CD4-positive, alpha-beta T cell treated with Interleukin-6 at 100 ng/mL for 8 hours (primary cell): ENCODE measurements at regions not wholly inside any gene's neighbourhood (a gene's known extent, or its start where the extent isn't known, plus 50 kb on each side); places are given as distances from the start of the nearest gene placed in this dataset.
"Not testable (repeated sequence)": the region's sequence is repeated elsewhere in the genome, so short reads cannot be mapped to it uniquely, and the experiment has no call there.

Experiments
- DNase-seq: peaks from one replicate; pipeline ENCODE4 v3.0.0-alpha.2; 2020; ENCODE audit warnings: mixed read lengths, low spot score

DNA sequence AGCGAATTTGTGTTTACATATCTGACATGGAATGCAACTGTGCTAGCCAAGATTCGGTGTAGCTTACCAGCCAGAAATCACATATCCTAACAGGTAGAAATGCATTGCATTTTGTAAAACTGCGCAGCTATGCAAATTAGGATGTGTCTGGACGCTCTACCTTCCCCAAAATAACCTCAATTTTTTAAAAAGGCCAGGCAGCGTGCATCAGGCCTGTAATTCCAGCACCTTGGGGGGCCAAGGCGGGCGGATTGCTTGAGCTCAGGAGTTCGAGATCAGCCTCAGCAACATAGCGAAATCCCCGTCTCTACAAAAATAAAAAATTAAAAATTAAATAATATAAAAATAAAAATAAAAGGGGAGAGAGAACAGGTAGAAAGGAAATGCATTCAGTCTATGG is 305.0 kb downstream of the TYW1 start:
- no peak for DNase-seq

DNA sequence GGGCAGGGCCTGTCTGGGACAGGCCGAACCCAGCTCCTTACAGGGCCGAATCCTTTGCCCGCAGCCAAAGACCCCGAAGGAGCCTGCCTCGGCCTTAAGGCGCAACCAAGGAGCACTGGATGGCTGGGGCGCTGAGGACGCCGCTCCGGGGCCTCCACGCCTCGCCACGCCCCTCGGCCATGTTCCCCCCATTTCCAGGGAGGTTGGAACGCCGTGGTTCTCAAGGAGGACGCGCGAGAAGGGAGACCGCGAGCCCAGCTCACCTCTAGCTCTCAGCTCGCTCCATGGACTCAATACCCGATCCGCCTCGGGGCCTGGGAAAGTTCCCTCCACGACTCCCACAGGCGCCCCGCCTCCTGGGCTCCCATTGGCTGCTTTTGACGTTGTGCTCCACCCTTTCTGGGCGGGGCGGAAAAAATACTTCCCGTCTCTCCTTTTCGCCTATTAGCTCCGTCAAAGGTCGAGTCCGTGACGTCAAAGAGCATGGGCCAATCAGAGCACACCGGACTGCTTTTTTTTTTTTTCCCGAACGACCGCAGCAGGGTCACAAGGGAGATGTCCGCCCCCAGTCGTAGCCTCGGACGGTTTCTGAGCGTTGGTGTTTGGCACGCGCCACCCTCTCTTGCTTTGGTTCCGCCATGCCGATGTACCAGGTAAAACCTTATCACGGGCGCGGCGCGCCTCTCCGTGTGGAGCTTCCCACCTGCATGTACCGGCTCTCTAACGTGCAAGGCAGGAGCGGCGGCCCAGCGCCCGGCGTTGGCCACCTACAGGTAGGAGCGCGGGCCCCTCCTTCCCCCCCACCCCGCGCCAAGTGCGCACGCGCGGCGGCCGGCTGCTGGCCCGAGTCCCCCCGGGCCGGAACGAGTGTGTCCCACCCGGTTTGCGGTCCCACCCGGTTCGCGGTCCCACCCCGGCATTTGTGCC is 305.7 kb downstream of the TYW1 start:
- peak; percentile 96 for DNase-seq

DNA sequence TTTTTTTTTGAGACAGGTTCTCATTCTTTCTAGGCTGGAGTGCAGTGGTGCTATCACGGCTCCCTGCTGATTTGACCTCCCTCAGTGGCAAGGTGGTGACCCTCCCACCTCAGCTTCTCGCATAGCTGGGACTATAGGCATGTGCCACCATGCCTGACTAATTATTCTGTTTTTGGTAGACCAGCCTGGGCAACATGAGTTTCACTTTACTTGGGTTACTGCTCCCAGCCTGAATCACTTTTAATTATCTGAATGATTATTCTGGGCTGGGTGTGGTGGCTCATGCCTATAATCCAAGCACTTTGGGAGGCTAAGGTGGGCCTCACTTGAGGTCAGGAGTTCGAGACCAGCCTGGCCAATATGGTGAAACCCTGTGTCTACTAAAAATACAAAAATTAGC is 308.2 kb downstream of the TYW1 start:
- not testable (repeated sequence) for DNase-seq

DNA sequence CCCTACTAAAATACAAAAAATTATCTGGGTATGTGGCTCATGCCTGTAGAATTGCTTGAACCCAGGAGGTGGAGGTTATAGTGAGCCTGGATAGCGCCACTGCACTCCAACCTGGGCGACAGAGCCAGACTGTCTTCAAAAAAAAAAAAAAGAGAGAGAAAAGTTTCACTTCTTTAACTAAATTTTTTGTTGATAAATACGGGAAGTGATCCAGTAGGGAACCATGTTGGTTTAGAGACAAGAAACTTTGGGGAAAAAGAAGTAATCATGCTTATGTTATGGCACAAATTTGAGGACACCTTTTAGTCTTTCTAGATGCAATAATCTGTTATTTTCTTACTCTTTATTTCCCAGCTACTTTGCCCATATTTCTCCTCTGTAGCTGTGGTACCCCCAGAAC is 309.7 kb downstream of the TYW1 start:
- DNase-seq = no peak

DNA sequence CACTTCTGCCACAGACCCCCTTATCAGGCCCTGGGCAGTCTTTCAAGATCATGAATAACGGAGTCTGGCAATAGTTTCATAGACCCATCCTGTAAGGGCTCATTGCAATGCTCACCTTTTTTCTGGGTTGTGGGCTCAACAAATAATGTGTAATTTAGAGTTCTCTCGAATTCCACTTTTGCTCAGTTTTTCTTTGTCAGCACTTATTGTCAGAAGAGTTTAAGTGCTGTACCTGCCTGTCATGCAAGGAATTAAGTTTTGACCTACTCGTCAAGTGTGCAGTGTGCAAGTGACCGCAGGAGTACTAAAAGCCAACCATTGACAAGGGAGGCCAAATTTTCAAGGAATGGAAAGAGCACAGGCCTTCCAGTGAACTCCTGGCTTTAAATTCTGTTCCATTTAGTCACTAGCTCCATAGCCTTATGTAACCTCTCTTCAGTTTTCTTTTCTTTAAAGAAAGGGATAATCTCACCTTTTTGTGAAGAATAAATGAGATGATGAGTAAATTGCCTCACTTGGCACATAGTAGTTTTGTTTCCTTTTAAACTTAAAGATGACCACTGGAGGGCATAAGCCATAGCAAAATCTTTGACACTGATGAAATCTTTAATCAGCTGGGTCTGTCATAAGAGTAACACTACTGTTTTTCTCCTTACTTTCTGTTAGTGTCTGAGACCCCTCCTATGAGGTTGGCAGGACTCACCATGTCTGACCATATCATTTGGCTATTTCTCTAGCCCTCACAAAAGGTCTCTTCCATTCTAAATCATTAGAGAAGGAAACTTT is 313.3 kb downstream of the TYW1 start:
- DNase-seq = no peak

DNA sequence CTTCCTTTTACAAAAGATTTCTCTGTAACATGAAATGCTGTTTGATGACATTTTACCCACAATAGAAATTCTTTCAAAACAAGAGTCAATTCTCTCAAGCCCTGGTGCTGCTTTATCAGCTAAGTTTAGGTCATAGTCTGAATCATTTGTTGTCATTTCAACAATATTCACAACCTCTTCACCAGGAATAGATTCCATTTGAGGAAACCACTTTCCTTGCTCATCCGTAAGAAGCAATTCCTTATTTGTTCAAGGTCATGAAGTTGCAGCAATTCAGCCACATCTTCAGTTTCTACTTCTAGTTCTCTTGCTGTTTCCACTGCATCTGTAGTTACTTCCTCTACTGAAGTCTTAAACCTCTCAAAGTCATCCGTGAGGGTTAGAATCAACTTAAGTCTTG is 315.3 kb downstream of the TYW1 start:
- no peak for DNase-seq

DNA sequence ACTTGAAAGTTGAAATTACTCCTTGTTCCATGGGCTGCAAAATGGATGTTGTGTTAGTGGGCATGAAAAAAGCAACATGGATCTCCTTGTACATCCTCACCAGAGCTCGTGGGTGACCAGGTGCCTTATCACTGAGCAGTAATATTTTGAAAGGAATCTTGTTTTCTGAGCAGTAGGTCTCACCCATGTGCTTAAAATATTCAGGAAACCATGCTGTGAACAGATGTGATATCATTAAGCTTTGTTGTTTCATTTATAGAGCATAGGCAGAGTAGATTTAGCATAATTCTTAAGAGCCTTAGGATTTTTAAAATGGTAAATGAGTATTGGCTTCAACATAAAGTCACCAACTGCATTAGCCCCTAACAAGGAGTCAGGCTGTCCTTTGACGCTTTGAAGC is 316.6 kb downstream of the TYW1 start:
- DNase-seq = no peak

DNA sequence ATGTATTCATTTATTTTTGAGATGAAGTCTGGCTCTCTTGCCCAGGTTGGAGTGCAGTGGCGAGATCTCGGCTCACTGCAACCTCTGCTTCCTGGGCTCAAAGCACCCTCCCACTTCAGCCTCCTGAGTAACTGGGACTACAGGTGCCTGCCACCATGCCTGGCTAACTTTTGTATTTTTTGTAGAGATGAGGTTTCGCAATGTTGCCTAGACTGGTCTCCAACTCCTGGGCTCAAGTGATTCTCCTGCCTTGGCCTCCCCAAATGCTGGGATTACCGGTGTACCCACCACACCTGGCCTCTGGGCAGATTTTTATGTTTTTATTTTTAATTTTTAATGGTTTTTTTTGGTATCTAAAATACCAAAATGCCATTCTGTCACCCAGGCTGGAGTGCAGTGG is 320.3 kb downstream of the TYW1 start:
- DNase-seq = not testable (repeated sequence)

DNA sequence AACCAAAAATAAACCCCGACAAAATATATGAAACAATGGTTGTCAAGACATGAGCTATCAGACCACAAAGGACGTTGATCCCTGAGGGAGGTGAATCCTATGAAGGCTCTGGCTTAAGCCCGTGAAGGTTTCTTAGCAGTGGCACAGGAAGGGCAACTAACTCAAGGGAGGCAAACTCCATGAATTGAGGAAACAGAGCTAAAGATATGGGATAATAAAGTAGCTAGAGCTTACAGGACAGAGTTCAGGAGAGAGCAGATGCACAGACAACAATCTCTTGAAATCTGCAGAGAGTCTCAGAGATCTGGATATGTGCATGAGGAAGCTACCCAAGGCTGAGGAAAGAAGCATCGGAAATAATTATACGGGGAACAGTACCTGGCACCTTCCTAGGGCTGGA is 331.6 kb downstream of the TYW1 start:
- not testable (repeated sequence) for DNase-seq

DNA sequence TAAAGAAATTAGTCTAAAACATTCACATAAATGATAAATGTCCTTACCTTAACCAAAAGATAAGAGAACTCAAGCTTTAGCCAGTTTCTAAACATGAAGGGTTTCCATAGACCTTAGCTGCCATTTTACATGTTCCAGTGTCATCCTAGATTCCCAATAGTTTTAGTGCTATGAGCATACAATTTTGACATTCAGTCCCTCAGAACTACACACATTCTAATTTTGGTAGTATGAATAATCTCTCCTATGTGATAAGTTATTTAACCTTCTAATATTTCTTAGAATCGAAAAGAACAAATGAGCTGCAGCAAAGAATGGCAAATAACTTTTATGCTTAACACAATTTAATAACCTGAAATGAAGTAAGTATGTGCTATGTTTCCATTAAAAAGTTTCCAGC is 338.5 kb downstream of the TYW1 start:
- not testable (repeated sequence) for DNase-seq

DNA sequence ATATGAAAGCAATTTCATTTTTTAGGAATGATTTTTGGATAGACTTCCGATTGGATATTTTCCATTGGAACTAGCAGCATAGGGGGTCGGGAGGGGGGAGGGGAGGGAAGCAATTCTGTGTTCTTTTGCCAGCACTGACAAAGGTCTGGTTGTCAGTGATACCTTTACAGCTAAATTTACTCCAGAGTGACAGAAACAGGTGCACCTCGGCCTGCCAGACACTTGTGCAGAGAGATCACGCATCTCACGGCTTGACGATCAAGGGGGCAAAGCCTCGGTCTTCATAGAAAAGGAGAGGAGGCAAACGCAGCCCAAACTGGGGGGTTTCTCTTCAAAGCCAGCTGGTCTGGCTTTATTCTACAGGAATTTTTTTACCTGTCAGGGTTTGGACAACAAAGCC is 339.0 kb downstream of the TYW1 start:
- not testable (repeated sequence) for DNase-seq

DNA sequence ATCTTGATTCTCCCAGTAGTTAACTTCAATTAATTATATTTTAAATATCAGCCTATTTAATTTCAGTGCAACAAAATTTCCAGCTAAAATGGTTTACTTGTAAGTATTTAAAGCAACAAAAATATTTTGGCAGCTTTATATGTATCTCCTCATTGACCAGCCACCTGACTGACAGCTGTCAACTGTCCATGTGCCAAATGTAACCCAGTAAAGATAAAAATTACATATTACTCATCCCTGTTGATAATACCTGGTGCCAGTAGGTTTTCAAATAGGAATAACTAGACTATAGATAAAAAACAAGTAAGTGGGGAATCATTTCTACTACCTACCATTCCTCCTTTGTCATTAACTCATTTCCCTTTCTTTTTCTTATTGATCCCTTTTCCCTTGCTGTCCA is 341.9 kb downstream of the TYW1 start:
- DNase-seq = not testable (repeated sequence)

DNA sequence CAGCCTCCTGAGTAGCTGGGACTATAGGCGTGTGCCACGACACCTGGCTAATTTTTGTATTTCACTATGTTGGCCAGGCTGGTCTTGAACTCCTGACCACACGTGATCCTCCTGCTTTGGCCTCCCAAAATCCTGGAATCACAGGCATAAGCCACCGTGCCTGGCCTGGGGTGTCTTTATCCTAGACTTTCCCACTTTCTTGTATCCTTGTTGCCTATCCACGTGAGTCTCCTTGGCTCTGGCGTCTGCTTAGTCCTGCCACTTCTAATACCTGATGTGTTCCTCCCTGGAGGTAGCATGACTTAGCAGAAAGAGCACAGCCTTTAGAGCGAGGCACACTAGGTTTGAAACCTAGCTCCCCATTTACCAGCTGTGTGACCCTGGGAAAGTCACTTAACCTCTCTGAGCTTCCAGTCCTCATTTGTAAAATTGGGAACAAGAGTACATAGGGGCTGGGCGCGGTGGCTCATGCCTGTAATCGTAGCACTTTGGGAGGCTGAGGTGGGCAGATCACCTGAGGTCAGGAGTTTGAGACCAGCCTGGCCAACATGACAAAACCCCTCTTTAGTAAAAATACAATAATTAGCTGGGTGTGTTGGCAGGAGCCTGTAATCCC is 344.6 kb downstream of the TYW1 start:
- DNase-seq = no peak

DNA sequence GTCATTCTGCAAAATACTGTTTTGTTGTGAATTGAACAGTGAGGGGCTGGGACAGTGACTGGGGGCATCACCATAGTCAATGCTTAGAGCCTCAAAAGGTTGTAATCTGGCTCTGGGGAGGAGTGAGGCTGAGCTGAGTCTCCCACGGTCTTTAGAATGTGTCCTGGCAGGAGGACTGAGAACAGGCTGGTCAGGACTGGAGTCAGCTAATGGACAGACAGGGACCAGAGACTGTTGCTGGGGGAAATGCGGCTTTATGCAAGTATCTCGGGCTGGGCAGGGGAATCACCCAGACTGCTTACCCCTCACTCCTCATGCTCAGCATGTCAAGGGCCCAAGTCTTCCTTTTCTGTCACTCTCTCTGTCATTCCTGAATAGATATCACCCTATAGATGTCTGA is 346.5 kb downstream of the TYW1 start:
- DNase-seq = no peak

DNA sequence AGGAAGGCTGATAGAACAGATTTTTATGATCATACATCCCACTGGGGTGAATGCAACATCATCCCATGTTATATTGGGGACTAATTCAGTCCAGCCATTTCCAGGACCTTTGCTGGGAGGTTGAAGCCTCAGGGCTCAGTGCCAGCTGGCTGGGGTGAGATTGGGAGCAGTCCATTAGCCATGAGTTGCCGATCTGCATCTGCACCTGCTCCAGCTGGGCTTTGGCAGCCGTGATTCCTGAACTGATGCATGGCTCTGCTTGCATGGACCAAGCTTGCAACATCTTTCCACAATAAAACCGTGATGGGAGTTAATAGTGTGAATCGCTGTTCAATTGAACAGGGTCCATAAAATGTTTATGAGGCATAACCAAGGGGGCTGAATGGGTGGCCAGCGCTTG is 346.9 kb downstream of the TYW1 start:
- DNase-seq = no peak

DNA sequence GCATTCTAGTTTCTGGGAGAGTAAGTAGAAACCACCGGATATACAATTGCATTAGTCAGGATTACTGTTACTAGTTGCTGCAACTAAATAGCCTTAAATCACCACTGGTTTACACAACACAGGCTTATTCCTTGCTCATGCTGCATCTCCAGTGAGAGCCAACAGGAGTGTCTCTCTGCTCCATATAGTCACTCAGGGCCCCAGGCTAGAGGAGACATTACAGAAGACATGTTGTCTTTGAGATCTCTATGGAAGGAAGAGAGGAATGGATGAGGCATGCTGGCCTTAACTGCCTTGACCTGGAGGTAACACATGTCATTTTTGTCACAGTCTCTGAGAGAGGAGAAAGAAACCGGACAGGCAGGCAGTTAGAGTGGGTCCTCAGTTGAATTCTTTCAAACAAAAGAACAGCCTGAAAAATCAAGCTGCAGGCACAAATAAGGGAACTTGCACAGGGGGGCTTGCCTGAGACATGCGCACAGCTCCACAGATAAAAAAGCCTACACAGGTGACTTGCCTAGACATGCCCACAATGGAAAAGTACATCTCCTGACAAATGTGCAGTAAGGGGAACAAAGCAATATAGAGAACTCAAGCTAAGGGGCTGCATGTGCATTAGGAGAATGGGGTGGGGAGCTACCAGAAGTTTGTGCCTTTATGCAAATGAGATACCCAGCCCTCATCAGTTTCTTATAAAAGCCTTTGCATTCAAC is 348.0 kb downstream of the TYW1 start:
- no peak for DNase-seq

DNA sequence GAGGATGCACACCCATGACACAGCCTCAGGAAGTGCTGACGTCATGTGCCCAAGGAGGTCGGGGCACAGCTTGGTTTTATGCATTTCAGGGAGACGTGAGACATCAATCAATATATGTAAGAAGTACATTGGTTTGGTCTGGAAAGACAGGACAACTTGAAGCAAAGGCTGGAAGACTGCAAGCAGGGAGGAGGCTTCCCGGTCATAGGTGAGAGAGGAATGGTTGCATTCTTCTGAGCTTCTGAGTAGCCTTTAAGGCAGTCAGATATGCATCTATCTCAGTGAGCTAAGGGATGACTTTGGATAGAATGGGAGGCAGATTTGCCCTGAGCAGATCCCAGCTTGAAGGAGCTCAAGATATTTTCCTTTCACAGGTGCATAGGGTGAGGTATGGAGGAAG is 349.5 kb downstream of the TYW1 start:
- DNase-seq = no peak

DNA sequence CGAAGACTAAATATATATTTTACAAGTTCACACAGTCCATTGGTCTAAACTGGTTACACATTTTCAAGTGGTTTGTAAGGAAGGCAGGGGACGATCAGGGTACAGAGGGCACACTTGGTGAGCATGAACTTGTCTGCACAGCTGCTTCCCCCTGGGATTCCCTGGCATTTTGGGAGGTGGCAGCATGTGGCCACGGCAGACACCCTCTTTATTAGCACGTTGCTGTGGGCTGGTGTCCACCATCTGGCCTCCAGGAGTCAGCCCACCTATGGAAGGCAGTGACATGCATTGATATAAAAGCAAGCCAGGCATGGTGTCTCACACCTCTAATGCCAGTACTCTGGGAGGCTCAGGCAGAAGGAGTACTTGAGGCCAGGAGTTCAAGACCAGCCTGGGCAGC is 350.2 kb downstream of the TYW1 start:
- DNase-seq = no peak

DNA sequence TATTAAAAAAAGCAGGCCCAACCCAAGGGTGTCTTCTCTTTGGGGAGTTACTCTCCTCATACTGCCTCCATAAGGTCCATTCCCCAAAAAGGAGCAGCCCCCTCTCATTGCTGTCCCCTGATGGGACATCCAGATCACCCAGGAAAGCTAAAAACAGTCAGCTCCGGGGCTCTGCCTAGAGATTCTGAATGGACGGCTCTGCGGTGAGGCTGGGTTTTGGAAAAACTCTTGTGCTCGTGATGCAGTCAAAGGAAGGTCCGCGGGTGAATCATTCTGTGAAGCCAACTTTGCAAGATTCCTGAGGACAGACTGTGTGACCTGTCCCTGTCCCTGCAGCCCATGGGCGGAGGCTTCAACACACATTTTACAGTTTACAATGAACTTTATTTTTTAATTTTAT is 351.5 kb downstream of the TYW1 start:
- DNase-seq = no peak

DNA sequence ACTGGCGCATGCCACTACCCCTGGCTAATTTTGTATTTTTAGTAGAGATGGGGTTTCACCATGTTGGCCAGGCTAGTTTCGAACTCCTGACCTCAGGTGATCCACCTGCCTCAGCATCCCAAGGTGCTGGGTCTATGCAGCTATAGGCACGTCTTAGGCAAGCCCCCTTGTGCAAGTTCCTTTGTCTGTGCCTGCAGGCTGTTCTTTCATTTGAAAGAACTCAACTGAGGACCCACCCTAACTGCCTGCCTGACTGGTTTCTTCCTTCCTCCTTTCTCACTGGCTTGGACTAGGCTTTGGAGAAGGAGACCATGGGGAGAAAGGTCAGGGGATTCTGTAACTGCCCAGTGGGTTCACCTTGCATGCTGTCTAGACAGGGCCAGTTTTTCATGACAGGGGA is 361.0 kb downstream of the TYW1 start:
- DNase-seq = not testable (repeated sequence)

DNA sequence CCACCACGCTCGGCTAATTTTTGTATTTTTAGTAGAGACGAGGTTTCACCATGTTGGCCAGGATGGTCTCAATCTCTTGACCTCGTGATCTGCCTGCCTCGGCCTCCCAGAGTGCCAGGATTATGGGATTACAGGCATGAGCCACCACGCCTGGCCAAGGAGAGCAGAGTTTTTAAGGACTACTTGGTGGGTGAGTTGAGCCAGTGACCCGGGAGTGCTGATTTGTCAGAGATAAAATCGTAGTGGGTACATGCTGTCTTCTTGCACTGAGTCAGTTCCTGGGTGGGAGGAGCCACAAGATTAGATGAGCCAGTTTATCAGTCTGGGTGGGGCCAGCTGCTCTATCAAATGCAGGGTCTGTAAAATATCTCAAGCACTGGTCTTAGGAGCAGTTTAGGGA is 361.7 kb downstream of the TYW1 start:
- not testable (repeated sequence) for DNase-seq

DNA sequence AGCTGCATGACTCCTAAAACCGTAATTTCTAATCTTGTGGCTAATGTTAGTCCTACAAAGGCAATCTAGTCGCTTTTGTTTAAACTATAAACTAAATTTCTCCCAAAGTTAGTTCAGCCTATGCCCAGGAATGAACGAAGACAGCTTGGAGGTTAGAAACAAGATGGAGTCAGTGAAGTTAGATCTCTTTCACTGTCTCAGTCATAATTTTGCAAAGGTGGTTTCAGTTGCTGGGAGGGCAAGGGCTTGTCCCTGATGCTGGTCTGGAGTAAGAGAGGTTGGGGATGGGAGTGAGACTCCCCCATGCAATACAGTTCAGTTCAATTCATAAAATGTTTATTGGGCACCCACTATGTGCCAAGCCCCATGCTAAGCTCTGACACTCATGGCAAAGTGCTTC is 362.1 kb downstream of the TYW1 start:
- DNase-seq = not testable (repeated sequence)
